IMR-90 (cell line): ENCODE measurements at regions not wholly inside any gene's neighbourhood (a gene's known extent, or its start where the extent isn't known, plus 50 kb on each side); places are given as distances from the start of the nearest gene placed in this dataset.

Experiments
- ATAC-seq: fragments of 200-7000 bp; cut with Tn5 transposase; 2 replicates; pipeline ENCODE4 v1.9.1; 2020; ENCODE audit warnings: low read depth, mild to moderate bottlenecking, moderate library complexity
- BruUV-seq: library from RNA; stranded (reverse); fragments of 400-500 nt; replicated peaks from 2 replicates; lab custom pipeline; 2021; lab: Mats Ljungman, UMichigan
- CTCF ChIA-PET: fragments of 300-600 bp; formaldehyde crosslinking; extraction: SDS; loops from one replicate; lab custom pipeline; 2021; ENCODE audit warnings: antibody characterized with exemption; lab: Yijun Ruan, JAX
- POLR2A ChIA-PET: fragments of 300-600 bp; sonication (Branson Sonifier 250); formaldehyde crosslinking; loops from one replicate; lab custom pipeline; 2022; ENCODE audit warnings: antibody characterized with exemption; ENCODE audit not compliant: unreplicated experiment; lab: Charles Lee
- DNase-seq: peaks from one replicate; pipeline ENCODE4 v3.0.0; 2013
- H2AFZ ChIP-seq: replicated peaks from 2 replicates; pipeline ENCODE3; 2013; ENCODE audit warnings: low read length, mild to moderate bottlenecking; ENCODE audit not compliant: poor library complexity
- H2AK5ac ChIP-seq: 2 replicates; pipeline ENCODE4 v1.6.1; 2013; ENCODE audit warnings: low read depth, low read length, inconsistent platforms
- H2AK9ac ChIP-seq: replicated peaks from 2 replicates; pipeline ENCODE3; 2013; ENCODE audit warnings: mild to moderate bottlenecking, low read depth, low read length, moderate library complexity; ENCODE audit not compliant: poor library complexity
- H2BK120ac ChIP-seq: 2 replicates; pipeline ENCODE4 v1.6.1; 2013; ENCODE audit warnings: low read depth, low read length, inconsistent platforms
- H2BK15ac ChIP-seq: 3 replicates; pipeline ENCODE4 v1.6.1; 2013; ENCODE audit warnings: low read depth, low read length, inconsistent platforms
- H2BK20ac ChIP-seq: 2 replicates; pipeline ENCODE4 v1.6.1; 2013; ENCODE audit warnings: low read depth, mild to moderate bottlenecking, inconsistent platforms, low read length, moderate library complexity
- H2BK5ac ChIP-seq: 2 replicates; pipeline ENCODE4 v1.6.1; 2013; ENCODE audit warnings: mild to moderate bottlenecking, low read depth, low read length, inconsistent platforms; ENCODE audit not compliant: poor library complexity, severe bottlenecking
- H3K14ac ChIP-seq: replicated peaks from 2 replicates; pipeline ENCODE4 v1.6.1; 2013; ENCODE audit warnings: low read depth, low read length, inconsistent platforms
- H3K18ac ChIP-seq: 2 replicates; pipeline ENCODE4 v1.6.1; 2013; ENCODE audit warnings: low read depth, low read length, control low read depth
- H3K23ac ChIP-seq: 2 replicates; pipeline ENCODE4 v1.6.1; 2013; ENCODE audit warnings: low read depth, low read length, inconsistent platforms
- H3K27ac ChIP-seq: 2 replicates; pipeline ENCODE4 v1.5.1; 2013; ENCODE audit warnings: mild to moderate bottlenecking, control low read depth, low read length; ENCODE audit not compliant: insufficient read depth
- H3K27me3 ChIP-seq: 2 replicates; pipeline ENCODE4 v1.6.1; 2013; ENCODE audit warnings: low read length; ENCODE audit not compliant: control insufficient read depth, insufficient read depth
- H3K36me3 ChIP-seq: 2 replicates; pipeline ENCODE4 v1.6.1; 2013; ENCODE audit warnings: low read length, mixed read lengths; ENCODE audit not compliant: control insufficient read depth, insufficient read depth
- H3K4ac ChIP-seq: 2 replicates; pipeline ENCODE4 v1.6.1; 2013; ENCODE audit warnings: low read depth, low read length, inconsistent platforms
- H3K4me1 ChIP-seq: 2 replicates; pipeline ENCODE4 v1.6.1; 2013; ENCODE audit warnings: low read length, mixed read lengths; ENCODE audit not compliant: control insufficient read depth, insufficient read depth
- H3K4me2 ChIP-seq: 2 replicates; pipeline ENCODE4 v1.6.1; 2013; ENCODE audit warnings: low read depth, mild to moderate bottlenecking, control low read depth, low read length, moderate library complexity
- H3K4me3 ChIP-seq: 2 replicates; pipeline ENCODE4 v1.5.1; 2013; ENCODE audit warnings: low read depth, mild to moderate bottlenecking, control low read depth, low read length, moderate library complexity; ENCODE audit not compliant: insufficient read depth
- H3K56ac ChIP-seq: 2 replicates; pipeline ENCODE4 v1.6.1; 2013; ENCODE audit warnings: low read length, inconsistent platforms; ENCODE audit not compliant: insufficient read depth; ENCODE audit errors: extremely low read depth
- H3K79me1 ChIP-seq, 2 experiments: 2 replicates each; pipeline ENCODE4 v1.6.1; 2013; ENCODE audit warnings: low read length in 2 of 2, inconsistent platforms in 1 of 2, low read depth in 1 of 2
- H3K9ac ChIP-seq: 2 replicates; pipeline ENCODE4 v1.6.1; 2013; ENCODE audit warnings: low read depth, low read length, control low read depth
- H3K9me1 ChIP-seq: 2 replicates; pipeline ENCODE4 v1.6.1; 2013; ENCODE audit warnings: low read length, inconsistent platforms; ENCODE audit not compliant: insufficient read depth
- H3K9me3 ChIP-seq: 2 replicates; pipeline ENCODE4 v1.6.1; 2013; ENCODE audit warnings: low read length; ENCODE audit not compliant: control insufficient read depth, insufficient read depth
- H4K20me1 ChIP-seq: 2 replicates; pipeline ENCODE4 v1.6.1; 2013; ENCODE audit warnings: low read length, inconsistent platforms; ENCODE audit not compliant: insufficient read depth
- H4K5ac ChIP-seq: 2 replicates; pipeline ENCODE4 v1.6.1; 2013; ENCODE audit warnings: mild to moderate bottlenecking, low read depth, low read length, control low read depth
- H4K8ac ChIP-seq, 2 experiments: 2 replicates each; pipeline ENCODE4 v1.6.1; 2013; ENCODE audit warnings: low read depth in 2 of 2, low read length in 2 of 2, control low read depth in 1 of 2, inconsistent platforms in 1 of 2
- H4K91ac ChIP-seq: 2 replicates; pipeline ENCODE4 v1.6.1; 2013; ENCODE audit warnings: low read depth, low read length, inconsistent platforms; ENCODE audit not compliant: insufficient read depth
- BHLHE40 ChIP-seq: fragments of 150-350 bp; IDR thresholded peaks from 2 replicates; pipeline ENCODE4 v1.6.1; 2016; ENCODE audit warnings: mild to moderate bottlenecking, low read depth, low read length
- CEBPB ChIP-seq: IDR thresholded peaks from 2 replicates; pipeline ENCODE4 v1.6.1; 2012; ENCODE audit warnings: low read depth, low read length, improper control_type of control experiment
- CHD1 ChIP-seq: IDR thresholded peaks from 2 replicates; pipeline ENCODE4 v1.6.1; 2012; ENCODE audit warnings: low read depth, low read length, improper control_type of control experiment
- CTCF ChIP-seq: conservative IDR thresholded peaks from 2 replicates; pipeline ENCODE4 v1.5.1; 2012; ENCODE audit warnings: mild to moderate bottlenecking, low read depth, low read length, improper control_type of control experiment
- ELK1 ChIP-seq: fragments of 150-350 bp; IDR thresholded peaks from 2 replicates; pipeline ENCODE4 v1.6.1; 2016; ENCODE audit warnings: low read depth, mild to moderate bottlenecking, low read length, moderate library complexity, borderline replicate concordance
- FOS ChIP-seq: fragments of 150-350 bp; IDR thresholded peaks from 2 replicates; pipeline ENCODE4 v1.6.1; 2016; ENCODE audit warnings: low read depth, low read length
- MAFK ChIP-seq: IDR thresholded peaks from 2 replicates; pipeline ENCODE4 v1.6.1; 2012; ENCODE audit warnings: low read depth, low read length, improper control_type of control experiment
- MAZ ChIP-seq: IDR thresholded peaks from 2 replicates; pipeline ENCODE4 v1.6.1; 2012; ENCODE audit warnings: low read depth, mild to moderate bottlenecking, low read length, improper control_type of control experiment, moderate library complexity, borderline replicate concordance
- MXI1 ChIP-seq: IDR thresholded peaks from 2 replicates; pipeline ENCODE4 v1.6.1; 2012; ENCODE audit warnings: low read depth, mild to moderate bottlenecking, low read length, moderate library complexity, borderline replicate concordance
- NFE2L2 ChIP-seq: fragments of 150-350 bp; IDR thresholded peaks from 2 replicates; pipeline ENCODE4 v1.6.1; 2016; ENCODE audit warnings: low read depth, mild to moderate bottlenecking, low read length
- POLR2A ChIP-seq: IDR thresholded peaks from 2 replicates; pipeline ENCODE4 v1.6.1; 2012; ENCODE audit warnings: mild to moderate bottlenecking, low read depth, low read length
- RAD21 ChIP-seq: IDR thresholded peaks from 2 replicates; pipeline ENCODE4 v1.6.1; 2012; ENCODE audit warnings: low read length, improper control_type of control experiment
- RCOR1 ChIP-seq: IDR thresholded peaks from 2 replicates; pipeline ENCODE4 v1.6.1; 2012; ENCODE audit warnings: mild to moderate bottlenecking, low read length, improper control_type of control experiment; ENCODE audit not compliant: insufficient replicate concordance
- RFX5 ChIP-seq: IDR thresholded peaks from 2 replicates; pipeline ENCODE4 v1.8.0; 2012; ENCODE audit warnings: low read depth, mild to moderate bottlenecking, low read length, moderate library complexity
- SMC3 ChIP-seq: fragments of 150-350 bp; IDR thresholded peaks from 2 replicates; pipeline ENCODE4 v1.6.1; 2016; ENCODE audit warnings: low read depth, mild to moderate bottlenecking, antibody characterized with exemption, low read length, moderate library complexity
- dilution Hi-C: fragments of 300-500 bp; cut with HindIII; formaldehyde crosslinking; loops from one replicate; pipeline ENCODE4 v1.14.3; 2018; ENCODE audit warnings: low sequenced_read_pairs; ENCODE audit not compliant: unreplicated experiment
- in situ Hi-C: fragments of 300-500 bp; cut with MboI; formaldehyde crosslinking; loops from 3 replicates; pipeline ENCODE4 v1.14.3; 2019; ENCODE audit warnings: low sequenced_read_pairs, inconsistent platforms, mixed read lengths
- intact Hi-C: fragments of 100-400 bp; cut with micrococcal nuclease; formaldehyde crosslinking; loops from 2 replicates; pipeline ENCODE4 v1.10.0; 2022
- TF ChIP-seq, protein P1 (sequence below): fragments of 150-350 bp; IDR thresholded peaks from 2 replicates; pipeline ENCODE4 v1.6.1; 2017; ENCODE audit warnings: mild to moderate bottlenecking, antibody characterized with exemption, low read length, low read depth

DNA sequence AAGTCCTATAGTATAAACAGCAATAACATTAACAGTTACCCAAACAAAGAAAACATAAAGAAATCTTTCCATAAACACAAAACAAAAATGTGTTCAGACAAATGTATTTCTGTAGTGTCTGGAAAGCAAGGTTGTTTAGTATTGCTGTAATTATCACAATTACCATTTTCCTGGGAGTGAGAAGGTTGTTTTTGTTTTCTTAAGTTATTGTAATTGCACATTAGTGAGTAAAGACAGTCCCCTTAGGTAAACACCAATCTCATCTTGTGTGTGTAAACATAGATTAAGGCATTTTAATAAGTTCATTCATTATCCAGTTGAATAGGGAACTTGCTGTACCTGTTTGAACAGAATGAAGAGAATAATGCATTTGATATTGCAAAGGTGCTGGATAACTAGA, 356.9 kb upstream of the ADGRL4 start:
- Histone ChIP-seq H2BK120ac (no peak overlapping the region), H3K4ac (no peak overlapping the region), H3K9me3 (no peaks in the 10 kb centered on the region), H4K5ac (no peak overlapping the region), H2AK5ac (no peak overlapping the region), H3K9me1 (no peaks in the 10 kb centered on the region), H3K27ac (no peak overlapping the region), H2AK9ac (no peak overlapping the region), H3K9ac (no peak overlapping the region), H3K4me1 (no peaks in the 10 kb centered on the region), H3K4me3 (no peak overlapping the region), H2BK15ac (no peak overlapping the region), H2AFZ (no peak overlapping the region), H3K18ac (no peak overlapping the region), H2BK5ac (no peak overlapping the region), H4K91ac (no peak overlapping the region), H4K8ac (no peak overlapping the region), H3K27me3 (no peaks in the 10 kb centered on the region), H3K36me3 (no peaks in the 10 kb centered on the region), H3K14ac (no peak overlapping the region), H3K79me1 (no peaks in the 10 kb centered on the region), H4K20me1 (no peaks in the 10 kb centered on the region), H3K23ac (no peak overlapping the region), H3K56ac (no peak overlapping the region), H2BK20ac (no peak overlapping the region), H3K4me2 (no peak overlapping the region)
- ChIA-PET POLR2A (no interaction called here), CTCF (no interaction called here)
- dilution Hi-C loops (no loop called here), intact Hi-C loops (no loop called here), in situ Hi-C loops (no loop called here)
- ATAC-seq (no peak), DNase-seq (no peak)
- TF ChIP-seq, protein P1, sequence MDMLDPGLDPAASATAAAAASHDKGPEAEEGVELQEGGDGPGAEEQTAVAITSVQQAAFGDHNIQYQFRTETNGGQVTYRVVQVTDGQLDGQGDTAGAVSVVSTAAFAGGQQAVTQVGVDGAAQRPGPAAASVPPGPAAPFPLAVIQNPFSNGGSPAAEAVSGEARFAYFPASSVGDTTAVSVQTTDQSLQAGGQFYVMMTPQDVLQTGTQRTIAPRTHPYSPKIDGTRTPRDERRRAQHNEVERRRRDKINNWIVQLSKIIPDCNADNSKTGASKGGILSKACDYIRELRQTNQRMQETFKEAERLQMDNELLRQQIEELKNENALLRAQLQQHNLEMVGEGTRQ = no peak
- TF ChIP-seq CHD1 = no peak
- TF ChIP-seq ELK1 = no peak
- TF ChIP-seq MXI1 = no peak
- TF ChIP-seq SMC3 = no peak
- TF ChIP-seq RCOR1 = no peak
- TF ChIP-seq CTCF = no peak
- no peak for TF ChIP-seq MAFK
- no peak for TF ChIP-seq CEBPB
- no peak for TF ChIP-seq NFE2L2
- no peak for TF ChIP-seq RAD21
- TF ChIP-seq FOS = no peak
- TF ChIP-seq POLR2A = no peak
- no peak for TF ChIP-seq RFX5
- TF ChIP-seq BHLHE40 = no peak
- no peak for TF ChIP-seq MAZ
- no TSS peak for BruUV-seq
